ENCODE measurements at regions not wholly inside any gene's neighbourhood (a gene's known extent, or its start where the extent isn't known, plus 50 kb on each side); places are given as distances from the start of the nearest gene placed in this dataset.

DNA sequence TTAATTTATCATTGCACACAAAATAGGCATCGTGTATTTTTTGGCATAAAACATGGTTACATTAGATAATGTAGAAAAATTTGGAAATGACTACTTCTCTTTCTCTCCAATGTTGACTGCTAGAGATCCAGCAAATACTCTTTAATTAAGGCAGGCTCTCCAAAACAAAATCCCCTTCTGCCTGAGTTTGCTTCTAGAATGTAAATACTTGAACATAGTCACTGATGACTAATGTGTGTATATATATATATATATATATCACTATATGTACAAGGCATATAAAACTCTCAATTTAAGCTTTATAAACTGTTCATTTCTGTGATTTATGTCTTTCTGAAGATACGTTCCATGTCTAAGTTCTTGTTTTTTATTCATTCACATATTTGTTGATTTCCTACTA is 67.2 kb upstream of the CAMK2D start:
- in situ Hi-C loops (cut with HindIII; ENCODE audit: low pct_ligation_motif_present, low sequenced_read_pairs): no loop called here
- Histone ChIP-seq H3K27ac (no peak overlapping the region), H3K4me3 (ENCODE audit: low read depth, low read length) (no peak overlapping the region), H3K27me3 (replicated peaks) (no peaks in the 10 kb centered on the region), H3K36me3 (replicated peaks) (no peaks in the 10 kb centered on the region)
- DNase-seq: no peak
- TF ChIP-seq CTCF (IDR thresholded peaks at IDR 0.05; ENCODE audit: low read depth, low read length, missing control alignments): no peak

GRCh38 chr4:113827285-113827684 is 65.7 kb upstream of the CAMK2D start:
- DNase-seq: no peak
- Histone ChIP-seq H3K36me3 (replicated peaks) (no peaks in the 10 kb centered on the region), H3K4me3 (ENCODE audit: low read depth, low read length) (no peak overlapping the region), H3K27ac (no peak overlapping the region), H3K27me3 (replicated peaks) (no peaks in the 10 kb centered on the region)
- no peak for TF ChIP-seq CTCF (IDR thresholded peaks at IDR 0.05; ENCODE audit: low read depth, low read length, missing control alignments)
- in situ Hi-C loops (cut with HindIII; ENCODE audit: low pct_ligation_motif_present, low sequenced_read_pairs): no loop called here

DNA sequence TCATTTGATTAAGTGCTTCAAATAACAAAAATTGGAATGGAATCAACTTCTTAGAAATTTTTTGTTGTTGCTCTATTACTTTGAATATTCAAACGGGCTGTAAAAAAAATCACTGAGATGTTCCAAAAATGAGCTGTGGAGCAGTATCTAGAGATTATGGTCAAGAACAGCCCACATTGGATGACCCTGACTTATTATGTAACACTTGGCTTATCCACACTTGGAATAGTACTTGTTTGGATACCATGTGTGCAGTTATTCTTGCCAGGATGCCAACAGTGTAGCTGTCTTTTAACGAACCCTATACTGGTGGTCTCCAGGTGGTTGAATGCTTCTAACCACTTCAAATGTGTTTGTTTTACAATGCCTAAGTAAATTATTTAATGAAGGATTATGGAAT is 64.9 kb upstream of the CAMK2D start:
- Histone ChIP-seq H3K4me3 (ENCODE audit: low read depth, low read length) (no peak overlapping the region), H3K36me3 (replicated peaks) (no peaks in the 10 kb centered on the region), H3K27ac (no peak overlapping the region), H3K27me3 (replicated peaks) (no peaks in the 10 kb centered on the region)
- no peak for TF ChIP-seq CTCF (IDR thresholded peaks at IDR 0.05; ENCODE audit: low read depth, low read length, missing control alignments)
- no peak for DNase-seq
- in situ Hi-C loops (cut with HindIII; ENCODE audit: low pct_ligation_motif_present, low sequenced_read_pairs): no loop called here

- H3K27me3 ChIP-seq (replicated peaks): no peaks in the 10 kb centered on the region
- H3K4me3 ChIP-seq (ENCODE audit: low read depth, low read length): no peak overlapping the region
- no peak overlapping the region for H3K27ac ChIP-seq
- no peak for DNase-seq
- TF ChIP-seq CTCF (IDR thresholded peaks at IDR 0.05; ENCODE audit: low read depth, low read length, missing control alignments): no peak
- H3K36me3 ChIP-seq (replicated peaks): no peaks in the 10 kb centered on the region
- in situ Hi-C loops (cut with HindIII; ENCODE audit: low pct_ligation_motif_present, low sequenced_read_pairs): no loop called here
Measured at GRCh38 chr4:113825272-113825671, 63.7 kb upstream of the CAMK2D start.

DNA sequence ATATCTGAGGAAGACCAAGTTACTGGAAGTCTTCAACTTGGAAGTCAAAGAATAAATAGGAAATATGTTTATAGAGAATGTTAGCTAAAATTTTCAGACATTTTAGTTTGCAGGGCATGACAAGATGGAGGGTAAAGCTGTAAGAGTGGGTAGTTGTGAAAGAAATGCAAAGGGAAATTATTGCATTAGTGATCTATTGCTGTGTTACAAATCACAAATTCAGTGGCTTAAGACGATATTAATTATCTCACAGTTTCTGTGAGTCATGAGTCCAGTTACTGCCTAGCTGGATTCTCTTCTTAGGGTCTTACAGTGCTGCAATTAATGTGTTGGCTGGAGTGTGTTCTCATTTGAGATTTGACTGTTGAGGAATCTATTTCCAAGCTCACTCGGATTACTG is 62.9 kb upstream of the CAMK2D start:
- DNase-seq: no peak
- no peaks in the 10 kb centered on the region for H3K27me3 ChIP-seq (replicated peaks)
- H3K36me3 ChIP-seq (replicated peaks): no peaks in the 10 kb centered on the region
- H3K27ac ChIP-seq: no peak overlapping the region
- no peak for TF ChIP-seq CTCF (IDR thresholded peaks at IDR 0.05; ENCODE audit: low read depth, low read length, missing control alignments)
- in situ Hi-C loops (cut with HindIII; ENCODE audit: low pct_ligation_motif_present, low sequenced_read_pairs): no loop called here
- no peak overlapping the region for H3K4me3 ChIP-seq (ENCODE audit: low read depth, low read length)

DNA sequence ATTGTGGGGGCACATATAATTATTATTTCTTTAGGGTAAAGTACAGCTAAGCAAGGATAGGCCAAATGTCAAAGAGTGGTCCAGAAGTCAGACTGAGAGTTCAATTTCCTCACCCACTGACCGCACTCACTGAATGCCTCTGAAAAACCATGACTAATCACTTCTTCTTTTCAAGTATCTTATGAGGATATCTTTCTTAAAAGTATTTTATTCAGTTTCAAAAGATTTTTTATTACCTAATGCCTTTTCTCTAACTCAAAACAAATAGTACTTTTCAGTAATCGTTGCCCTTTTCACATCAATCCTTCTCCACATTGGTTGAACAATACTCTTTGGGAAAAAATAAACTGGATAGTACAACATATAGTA is 61.7 kb upstream of the CAMK2D start:
- DNase-seq: no peak
- Histone ChIP-seq H3K27me3 (replicated peaks) (no peaks in the 10 kb centered on the region), H3K4me3 (ENCODE audit: low read depth, low read length) (no peak overlapping the region), H3K36me3 (replicated peaks) (no peaks in the 10 kb centered on the region), H3K27ac (no peak overlapping the region)
- no peak for TF ChIP-seq CTCF (IDR thresholded peaks at IDR 0.05; ENCODE audit: low read depth, low read length, missing control alignments)
- in situ Hi-C loops (cut with HindIII; ENCODE audit: low pct_ligation_motif_present, low sequenced_read_pairs): no loop called here

Measured in brain microvascular endothelial cell (primary cell).